GM12874 (cell line): ENCODE measurements at regions not wholly inside any gene's neighbourhood (a gene's known extent, or its start where the extent isn't known, plus 50 kb on each side); places are given as distances from the start of the nearest gene placed in this dataset.

Experiments
- TF ChIP-seq, protein P1 (sequence below): IDR thresholded peaks from 2 replicates; pipeline ENCODE4 v1.5.1; 2011; ENCODE audit warnings: low read depth, mild to moderate bottlenecking, control low read depth, low read length, moderate library complexity; ENCODE audit not compliant: insufficient read depth

DNA sequence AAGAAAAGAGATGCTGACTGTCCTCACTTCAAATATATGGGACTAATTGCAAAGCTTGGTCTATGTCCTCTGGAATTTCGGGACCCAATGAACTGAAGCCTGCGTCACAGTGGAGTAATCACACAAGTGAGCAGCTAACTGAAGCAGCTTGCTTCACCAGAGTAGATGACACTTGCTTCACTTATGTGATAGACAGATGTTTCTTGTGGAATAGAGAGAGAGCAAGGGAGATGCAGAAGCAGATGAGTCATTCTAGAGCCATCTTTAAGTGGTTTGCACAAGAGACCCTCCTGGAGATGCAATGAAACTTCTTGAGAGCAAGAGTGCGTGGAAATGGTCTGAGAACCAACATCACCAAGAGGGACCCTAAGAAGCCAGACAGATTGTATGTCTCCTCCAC, 1537.1 kb upstream of the FLRT2 start:
- TF ChIP-seq, protein P1, sequence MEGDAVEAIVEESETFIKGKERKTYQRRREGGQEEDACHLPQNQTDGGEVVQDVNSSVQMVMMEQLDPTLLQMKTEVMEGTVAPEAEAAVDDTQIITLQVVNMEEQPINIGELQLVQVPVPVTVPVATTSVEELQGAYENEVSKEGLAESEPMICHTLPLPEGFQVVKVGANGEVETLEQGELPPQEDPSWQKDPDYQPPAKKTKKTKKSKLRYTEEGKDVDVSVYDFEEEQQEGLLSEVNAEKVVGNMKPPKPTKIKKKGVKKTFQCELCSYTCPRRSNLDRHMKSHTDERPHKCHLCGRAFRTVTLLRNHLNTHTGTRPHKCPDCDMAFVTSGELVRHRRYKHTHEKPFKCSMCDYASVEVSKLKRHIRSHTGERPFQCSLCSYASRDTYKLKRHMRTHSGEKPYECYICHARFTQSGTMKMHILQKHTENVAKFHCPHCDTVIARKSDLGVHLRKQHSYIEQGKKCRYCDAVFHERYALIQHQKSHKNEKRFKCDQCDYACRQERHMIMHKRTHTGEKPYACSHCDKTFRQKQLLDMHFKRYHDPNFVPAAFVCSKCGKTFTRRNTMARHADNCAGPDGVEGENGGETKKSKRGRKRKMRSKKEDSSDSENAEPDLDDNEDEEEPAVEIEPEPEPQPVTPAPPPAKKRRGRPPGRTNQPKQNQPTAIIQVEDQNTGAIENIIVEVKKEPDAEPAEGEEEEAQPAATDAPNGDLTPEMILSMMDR, result no peak

DNA sequence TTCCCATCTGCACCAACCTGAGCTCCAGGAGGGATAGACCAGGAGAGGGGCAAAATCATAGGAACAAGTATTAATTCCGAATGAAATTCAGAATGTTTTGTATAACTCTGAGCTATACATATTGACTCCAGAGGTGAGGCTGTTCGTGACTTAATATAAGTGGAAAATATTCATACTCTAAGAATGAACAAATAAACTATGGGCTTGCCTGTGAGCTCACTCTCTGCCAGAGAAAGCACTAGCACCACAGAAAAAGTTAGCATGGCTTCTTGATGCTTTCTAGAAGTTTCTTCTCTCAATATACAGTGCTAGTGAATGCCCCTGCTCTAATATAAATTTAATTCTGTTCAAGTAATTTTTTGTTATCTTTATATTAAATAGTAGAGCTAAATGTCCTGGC, 1536.4 kb upstream of the FLRT2 start:
- TF ChIP-seq, protein P1, result no peak

DNA sequence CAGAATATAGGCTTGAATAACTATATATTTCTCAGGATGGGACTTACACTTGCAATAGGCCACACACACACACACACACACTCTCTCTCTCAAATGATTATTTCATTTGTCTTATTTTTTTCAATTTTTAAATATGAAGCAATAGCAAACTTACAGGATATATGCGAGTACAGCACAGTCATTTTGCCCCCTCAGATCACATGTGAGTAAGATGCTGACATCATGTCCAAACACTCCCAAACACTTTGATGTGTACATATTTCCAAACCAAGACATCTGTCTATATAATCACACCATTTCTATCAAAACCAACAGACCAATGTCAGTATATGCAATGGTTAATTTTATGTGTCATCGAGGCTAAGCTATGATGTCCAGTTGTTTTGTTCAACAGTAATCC, 1535.9 kb upstream of the FLRT2 start:
- TF ChIP-seq, protein P1, result no peak

DNA sequence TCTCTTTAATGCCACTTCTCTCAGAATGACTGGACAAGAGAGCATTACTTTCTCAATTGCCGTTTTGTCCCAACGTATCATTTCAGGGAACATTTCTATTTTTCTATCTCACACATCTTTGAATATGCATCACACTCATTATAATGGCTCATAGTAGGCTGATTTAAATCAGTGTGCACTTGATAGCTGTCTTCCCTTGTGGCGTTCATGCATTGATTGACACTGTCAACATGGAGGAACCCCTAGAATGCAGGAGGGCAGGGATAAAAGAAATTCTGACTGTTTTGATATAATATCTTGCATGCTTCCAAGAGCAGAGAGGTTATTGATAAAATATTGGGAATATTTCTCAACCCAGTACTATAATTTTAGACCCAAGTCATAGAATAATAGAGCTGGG, 1528.9 kb upstream of the FLRT2 start:
- TF ChIP-seq, protein P1, result no peak

DNA sequence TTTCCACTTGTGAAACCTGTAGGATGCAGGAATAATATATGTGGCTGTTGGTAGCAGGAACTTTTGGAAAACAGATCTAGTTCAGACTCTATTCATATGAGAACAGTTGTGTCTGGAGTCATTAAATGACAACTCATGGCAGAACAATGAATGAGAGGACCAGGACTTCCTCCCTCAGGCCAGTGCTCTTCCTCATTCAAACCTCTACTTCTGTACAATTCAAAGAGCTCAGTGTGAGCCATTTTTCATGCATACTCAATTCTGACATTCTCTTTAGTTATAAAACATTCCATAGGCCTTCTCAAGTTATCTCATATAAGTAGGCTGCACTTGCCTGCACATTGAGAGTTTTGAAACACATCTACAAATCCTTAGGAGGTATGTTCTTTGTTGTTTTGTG, 1526.6 kb upstream of the FLRT2 start:
- TF ChIP-seq, protein P1, result no peak

DNA sequence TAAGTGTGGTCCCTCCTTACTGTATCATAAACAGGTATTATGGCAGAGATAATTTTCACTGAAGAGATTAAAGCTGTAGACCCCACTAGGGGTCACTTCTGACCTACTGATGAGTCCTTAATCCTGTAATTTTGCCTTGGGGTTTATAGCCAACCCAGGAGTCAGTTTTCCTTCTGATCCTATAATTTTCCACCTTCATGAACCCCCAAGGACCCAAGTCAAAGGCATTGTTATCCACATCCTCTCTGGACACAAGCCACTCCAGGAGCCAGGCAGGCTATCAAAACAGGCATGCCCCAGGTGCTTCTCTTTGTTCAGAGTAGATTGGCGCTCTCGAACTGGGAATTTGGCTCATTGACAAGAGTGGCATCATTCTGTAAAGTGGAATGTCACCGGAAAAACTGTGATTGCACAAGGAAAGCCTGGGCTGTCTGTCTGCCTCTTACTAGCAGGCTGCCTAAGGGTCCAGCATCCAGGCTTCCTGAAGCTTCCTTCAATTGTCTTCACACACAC, 1523.2 kb upstream of the FLRT2 start:
- TF ChIP-seq, protein P1, result no peak

DNA sequence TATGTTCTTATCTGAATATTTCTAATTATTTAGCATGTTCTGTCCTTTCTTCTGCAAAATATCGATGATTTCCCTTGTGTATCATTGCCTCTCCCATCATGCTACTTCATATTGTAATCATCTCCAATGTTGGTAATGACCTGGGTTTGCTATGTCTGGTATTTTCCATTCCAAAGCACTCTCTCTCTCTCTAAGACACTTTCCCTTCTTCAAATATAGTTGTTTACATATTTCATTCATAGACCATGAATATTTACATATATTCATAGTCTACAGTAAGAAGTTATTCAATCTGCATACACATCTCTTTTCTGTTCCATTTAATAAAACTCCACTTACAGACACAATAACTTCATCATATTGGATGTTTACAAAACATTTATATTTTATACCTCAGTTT, 1516.5 kb upstream of the FLRT2 start:
- TF ChIP-seq, protein P1, result no peak
